ENCODE measurements at regions not wholly inside any gene's neighbourhood (a gene's known extent, or its start where the extent isn't known, plus 50 kb on each side); places are given as distances from the start of the nearest gene placed in this dataset.

DNA sequence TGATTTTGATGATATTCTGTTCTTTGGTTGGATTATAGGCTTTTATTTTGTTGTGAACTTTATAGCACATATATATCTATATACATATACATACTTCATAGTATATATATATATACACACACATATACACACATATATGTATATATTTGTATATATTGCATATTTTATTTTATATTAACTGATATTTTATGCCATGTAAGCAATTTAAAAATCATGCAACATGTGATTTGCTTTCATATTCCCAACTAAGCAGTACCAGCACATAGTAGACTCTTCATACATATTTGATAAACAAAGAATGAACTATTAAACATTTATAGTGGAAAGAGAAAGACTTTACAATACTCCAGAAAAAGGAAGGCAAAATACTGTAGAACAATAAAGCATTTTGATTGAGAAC lies 679.2 kb downstream of the TENT5A start:
- Histone ChIP-seq H3K36me3 (ENCODE audit: control insufficient read depth in 2 of 3, insufficient read depth in 3 of 3, low read length in 3 of 3) (no peaks in the 10 kb centered on the region), H3K27ac (ENCODE audit: low read depth in 2 of 2, low read length in 2 of 2) (no peak overlapping the region), H3K27me3 (ENCODE audit: control insufficient read depth, insufficient read depth, low read length) (no peaks in the 10 kb centered on the region), H3K4me3 (ENCODE audit: low read length in 3 of 3) (no peak overlapping the region), H3K4me1 (ENCODE audit: control insufficient read depth in 2 of 3, insufficient read depth in 2 of 3, low read depth in 1 of 3, low read length in 3 of 3) (no peaks in the 10 kb centered on the region), H3K9ac (ENCODE audit: low read length in 3 of 3) (no peak overlapping the region), H3K9me3 (ENCODE audit: control insufficient read depth in 2 of 3, insufficient read depth in 1 of 3, low read length in 3 of 3) (no peaks in the 10 kb centered on the region)
- intact Hi-C loops (cut with DNase I), result no loop called here
- TF ChIP-seq, protein P1, sequence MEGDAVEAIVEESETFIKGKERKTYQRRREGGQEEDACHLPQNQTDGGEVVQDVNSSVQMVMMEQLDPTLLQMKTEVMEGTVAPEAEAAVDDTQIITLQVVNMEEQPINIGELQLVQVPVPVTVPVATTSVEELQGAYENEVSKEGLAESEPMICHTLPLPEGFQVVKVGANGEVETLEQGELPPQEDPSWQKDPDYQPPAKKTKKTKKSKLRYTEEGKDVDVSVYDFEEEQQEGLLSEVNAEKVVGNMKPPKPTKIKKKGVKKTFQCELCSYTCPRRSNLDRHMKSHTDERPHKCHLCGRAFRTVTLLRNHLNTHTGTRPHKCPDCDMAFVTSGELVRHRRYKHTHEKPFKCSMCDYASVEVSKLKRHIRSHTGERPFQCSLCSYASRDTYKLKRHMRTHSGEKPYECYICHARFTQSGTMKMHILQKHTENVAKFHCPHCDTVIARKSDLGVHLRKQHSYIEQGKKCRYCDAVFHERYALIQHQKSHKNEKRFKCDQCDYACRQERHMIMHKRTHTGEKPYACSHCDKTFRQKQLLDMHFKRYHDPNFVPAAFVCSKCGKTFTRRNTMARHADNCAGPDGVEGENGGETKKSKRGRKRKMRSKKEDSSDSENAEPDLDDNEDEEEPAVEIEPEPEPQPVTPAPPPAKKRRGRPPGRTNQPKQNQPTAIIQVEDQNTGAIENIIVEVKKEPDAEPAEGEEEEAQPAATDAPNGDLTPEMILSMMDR (IDR thresholded peaks at IDR 0.05; ENCODE audit: borderline replicate concordance, extremely low read depth, insufficient read depth), result no peak
- FAIRE-seq (no peak), DNase-seq (no peak)

DNA sequence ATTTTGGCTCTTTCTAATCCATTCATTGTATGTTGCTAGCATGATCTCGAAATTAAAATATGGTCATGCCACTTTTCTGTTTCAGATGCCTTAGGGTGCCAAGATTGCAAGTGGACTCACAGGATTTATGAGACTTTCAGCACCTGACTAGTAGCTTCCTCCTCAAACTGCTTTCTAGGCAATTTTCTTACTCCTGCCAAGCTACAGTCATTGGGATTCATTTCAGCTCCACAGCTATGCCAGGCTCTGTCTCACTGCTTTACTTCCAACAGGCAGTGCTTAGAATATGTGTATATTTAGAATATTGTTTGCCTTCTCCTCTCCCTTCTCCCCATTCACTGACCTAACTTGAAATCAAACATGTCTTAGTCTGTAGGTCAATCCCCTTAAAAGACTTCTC lies 681.4 kb downstream of the TENT5A start:
- H3K4me3 ChIP-seq (ENCODE audit: low read length in 3 of 3), result no peak overlapping the region
- DNase-seq (no peak), FAIRE-seq (no peak)
- TF ChIP-seq, protein P1 (IDR thresholded peaks at IDR 0.05; ENCODE audit: borderline replicate concordance, extremely low read depth, insufficient read depth), result no peak
- H3K9me3 ChIP-seq (ENCODE audit: control insufficient read depth in 2 of 3, insufficient read depth in 1 of 3, low read length in 3 of 3), result no peaks in the 10 kb centered on the region
- no peaks in the 10 kb centered on the region for H3K4me1 ChIP-seq (ENCODE audit: control insufficient read depth in 2 of 3, insufficient read depth in 2 of 3, low read depth in 1 of 3, low read length in 3 of 3)
- intact Hi-C loops (cut with DNase I), result no loop called here
- H3K36me3 ChIP-seq (ENCODE audit: control insufficient read depth in 2 of 3, insufficient read depth in 3 of 3, low read length in 3 of 3), result no peaks in the 10 kb centered on the region
- no peaks in the 10 kb centered on the region for H3K27me3 ChIP-seq (ENCODE audit: control insufficient read depth, insufficient read depth, low read length)
- H3K27ac ChIP-seq (ENCODE audit: low read depth in 2 of 2, low read length in 2 of 2), result no peak overlapping the region
- H3K9ac ChIP-seq (ENCODE audit: low read length in 3 of 3), result no peak overlapping the region

DNA sequence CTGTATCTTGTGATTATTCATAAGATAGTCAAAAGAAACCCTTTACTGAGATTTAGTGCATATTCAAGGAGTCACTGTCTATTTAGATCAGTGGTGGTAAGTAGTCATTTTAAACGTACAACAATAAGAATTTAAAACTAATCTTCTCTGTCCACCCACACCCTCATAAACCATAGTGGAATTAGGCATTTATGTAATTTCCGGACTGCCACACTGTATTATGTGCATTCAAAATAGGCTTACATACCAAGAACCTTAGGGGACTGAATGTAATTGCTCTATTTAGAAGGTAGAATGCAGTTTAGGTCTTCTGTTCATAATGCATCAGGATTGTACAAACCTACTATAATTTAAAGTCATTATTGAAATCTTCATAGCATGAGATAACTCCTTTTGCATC lies 685.4 kb downstream of the TENT5A start:
- intact Hi-C loops (cut with DNase I), result no loop called here

DNA sequence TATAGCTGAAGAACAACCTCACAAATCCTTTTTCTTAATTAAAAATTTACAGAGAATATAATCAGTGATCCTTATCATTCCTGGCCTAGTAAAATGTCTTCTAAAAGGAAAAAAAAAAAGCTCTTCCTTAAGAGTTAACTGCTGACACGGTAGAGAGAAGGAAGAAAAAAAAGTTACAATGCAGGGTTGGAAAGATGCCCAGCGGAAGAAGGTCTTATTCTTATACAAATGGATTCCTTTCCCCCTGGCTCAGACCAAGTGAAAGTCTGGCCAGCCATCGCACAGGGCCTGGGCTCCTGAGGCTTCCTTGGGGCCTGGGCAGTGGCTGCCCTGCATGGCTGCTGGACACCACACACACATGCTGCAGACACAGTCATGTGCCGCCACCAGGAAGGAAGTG lies 688.6 kb downstream of the TENT5A start:
- no peak overlapping the region for H3K4me3 ChIP-seq (ENCODE audit: low read length in 3 of 3)
- intact Hi-C loops (cut with DNase I), result no loop called here
- H3K4me1 ChIP-seq (ENCODE audit: control insufficient read depth in 2 of 3, insufficient read depth in 2 of 3, low read depth in 1 of 3, low read length in 3 of 3), result no peaks in the 10 kb centered on the region
- H3K9me3 ChIP-seq (ENCODE audit: control insufficient read depth in 2 of 3, insufficient read depth in 1 of 3, low read length in 3 of 3), result no peaks in the 10 kb centered on the region
- FAIRE-seq (no peak), DNase-seq (peak in 1 of 5 donors; percentile 42)
- no peak overlapping the region for H3K27ac ChIP-seq (ENCODE audit: low read depth in 2 of 2, low read length in 2 of 2)
- H3K36me3 ChIP-seq (ENCODE audit: control insufficient read depth in 2 of 3, insufficient read depth in 3 of 3, low read length in 3 of 3), result no peaks in the 10 kb centered on the region
- TF ChIP-seq, protein P1 (IDR thresholded peaks at IDR 0.05; ENCODE audit: borderline replicate concordance, extremely low read depth, insufficient read depth), result no peak
- no peak overlapping the region for H3K9ac ChIP-seq (ENCODE audit: low read length in 3 of 3)
- H3K27me3 ChIP-seq (ENCODE audit: control insufficient read depth, insufficient read depth, low read length), result no peaks in the 10 kb centered on the region

More for the DNA sequence above, 685.4 kb downstream of the TENT5A start:
- DNase-seq, result no peak
- H3K4me1 ChIP-seq (ENCODE audit: control insufficient read depth in 2 of 3, insufficient read depth in 2 of 3, low read depth in 1 of 3, low read length in 3 of 3), result no peaks in the 10 kb centered on the region
- no peaks in the 10 kb centered on the region for H3K9me3 ChIP-seq (ENCODE audit: control insufficient read depth in 2 of 3, insufficient read depth in 1 of 3, low read length in 3 of 3)
- no peak overlapping the region for H3K27ac ChIP-seq (ENCODE audit: low read depth in 2 of 2, low read length in 2 of 2)
- H3K36me3 ChIP-seq (ENCODE audit: control insufficient read depth in 2 of 3, insufficient read depth in 3 of 3, low read length in 3 of 3), result no peaks in the 10 kb centered on the region
- FAIRE-seq, result no peak
- H3K9ac ChIP-seq (ENCODE audit: low read length in 3 of 3), result no peak overlapping the region
- no peaks in the 10 kb centered on the region for H3K27me3 ChIP-seq (ENCODE audit: control insufficient read depth, insufficient read depth, low read length)
- no peak overlapping the region for H3K4me3 ChIP-seq (ENCODE audit: low read length in 3 of 3)
- TF ChIP-seq, protein P1 (IDR thresholded peaks at IDR 0.05; ENCODE audit: borderline replicate concordance, extremely low read depth, insufficient read depth), result no peak

All from kidney (tissue), 13 donors.